K562 (cell line): ENCODE measurements at regions not wholly inside any gene's neighbourhood (a gene's known extent, or its start where the extent isn't known, plus 50 kb on each side); places are given as distances from the start of the nearest gene placed in this dataset.

ENCODE experiments used
- ATAC-seq: fragments of 200-7000 bp; cut with Tn5 transposase; 3 replicates; pipeline ENCODE4 v1.9.1; 2020; ENCODE audit warnings: moderate library complexity
- BruUV-seq: library from RNA; stranded (reverse); fragments of 400-500 nt; replicated peaks from 2 replicates; lab custom pipeline; 2021; lab: Mats Ljungman, UMichigan
- CTCF ChIA-PET: fragments of 300-600 bp; formaldehyde crosslinking; extraction: SDS; loops from one replicate; lab custom pipeline; 2021; ENCODE audit warnings: low intra/inter-chr PET ratio; lab: Yijun Ruan, JAX
- POLR2A ChIA-PET: fragments of 300-600, 350-650 bp; sonication (Branson Sonifier 250); formaldehyde crosslinking; extraction: SDS; loops from one replicate; lab custom pipeline; 2021; ENCODE audit warnings: antibody characterized with exemption, inconsistent platforms; lab: Yijun Ruan, JAX
- DNase-seq, 4 experiments: peaks; one replicate each; pipeline versions ENCODE4 v3.0.0 to v3.0.0-alpha.2; 2011 to 2018; ENCODE audit warnings: low spot score in 3 of 4, mixed read lengths in 3 of 4; ENCODE audit errors: extremely low read depth in 1 of 4
- FAIRE-seq: peaks from 2 replicates; lab custom pipeline; 2011; peaks lifted over from hg19 to GRCh38; lab: Jason Lieb, UNC
- H2AFZ ChIP-seq: 2 replicates; pipeline ENCODE4 v1.6.0; 2011; ENCODE audit warnings: low read depth, low read length, control low read depth, inconsistent platforms
- H3K27ac ChIP-seq: fragments of 200-600 bp; 3 replicates; pipeline ENCODE4 v1.8.0; 2011; ENCODE audit warnings: low read depth, mild to moderate bottlenecking, control low read depth, inconsistent platforms, low read length, moderate library complexity, mixed read lengths; ENCODE audit errors: extremely low read depth
- H3K27me3 ChIP-seq, 2 experiments: fragments of 300-600 bp in 1 of 2; 2 replicates in 1 of 2; 3 replicates in 1 of 2; pipeline versions ENCODE4 v1.6.0 to v1.8.0; 2011; ENCODE audit warnings: inconsistent platforms in 2 of 2, low read length in 2 of 2, mild to moderate bottlenecking in 1 of 2, mixed read lengths in 1 of 2, moderate library complexity in 1 of 2; ENCODE audit not compliant: control insufficient read depth in 2 of 2, insufficient read depth in 2 of 2
- H3K36me3 ChIP-seq: fragments of 300-600 bp; 3 replicates; pipeline ENCODE4 v1.8.0; 2011; ENCODE audit warnings: mild to moderate bottlenecking, low read length, inconsistent platforms; ENCODE audit not compliant: control insufficient read depth, insufficient read depth
- H3K4me1 ChIP-seq, 2 experiments: fragments of 200-600 bp in 1 of 2; replicated peaks in 1 of 2; 2 replicates in 1 of 2; 3 replicates in 1 of 2; pipeline versions ENCODE4 v1.5.1 to v1.8.0; 2011; ENCODE audit warnings: inconsistent platforms in 2 of 2, low read length in 2 of 2, mild to moderate bottlenecking in 1 of 2, mixed read lengths in 1 of 2, moderate library complexity in 1 of 2; ENCODE audit not compliant: control insufficient read depth in 2 of 2, insufficient read depth in 2 of 2
- H3K4me2 ChIP-seq: 2 replicates; pipeline ENCODE4 v1.6.1; 2011; ENCODE audit warnings: low read length, control low read depth, inconsistent platforms, mixed read lengths; ENCODE audit not compliant: insufficient read depth
- H3K4me3 ChIP-seq: fragments of 200-600 bp; sonication (generic), shearing (Covaris generic); 2 replicates; pipeline ENCODE4 v1.5.1; 2016; ENCODE audit warnings: control low read depth, inconsistent platforms
- H3K79me2 ChIP-seq: fragments of 200-600 bp; 3 replicates; pipeline ENCODE4 v1.8.0; 2011; ENCODE audit warnings: low read length, inconsistent platforms; ENCODE audit not compliant: control insufficient read depth, insufficient read depth
- H3K9ac ChIP-seq, 2 experiments: 2 replicates each; pipeline versions ENCODE4 v1.6.0 to v1.6.1; 2011; ENCODE audit warnings: low read depth in 2 of 2, low read length in 2 of 2, control low read depth in 1 of 2, inconsistent platforms in 1 of 2, mild to moderate bottlenecking in 1 of 2, mixed read lengths in 1 of 2; ENCODE audit not compliant: insufficient read depth in 1 of 2
- H3K9me1 ChIP-seq: one replicate; pipeline ENCODE4 v1.6.0; 2011; ENCODE audit warnings: inconsistent platforms, mild to moderate bottlenecking, low read length, moderate library complexity; ENCODE audit not compliant: control insufficient read depth, insufficient read depth
- H3K9me3 ChIP-seq: replicated peaks from 2 replicates; pipeline ENCODE4 v1.5.1; 2011; ENCODE audit warnings: low read depth, low read length, inconsistent platforms; ENCODE audit not compliant: control insufficient read depth, insufficient read depth
- H4K20me1 ChIP-seq: replicated peaks from 2 replicates; pipeline ENCODE4 v1.6.1; 2011; ENCODE audit warnings: low read length, inconsistent platforms, mixed read lengths; ENCODE audit not compliant: control insufficient read depth, insufficient read depth
- CC2D1A ChIP-seq: fragments of 450-650 bp; IDR thresholded peaks from 2 replicates; pipeline ENCODE4 v1.6.1; 2017; ENCODE audit warnings: mild to moderate bottlenecking
- ELF2 ChIP-seq: fragments of 250-450 bp; sonication (Bioruptor Pico); IDR thresholded peaks from 2 replicates; pipeline ENCODE4 v1.5.0; 2021; ENCODE audit warnings: mild to moderate bottlenecking
- EWSR1 ChIP-seq: fragments of 450-650 bp; IDR thresholded peaks from 2 replicates; pipeline ENCODE4 v1.6.1; 2018; ENCODE audit warnings: borderline replicate concordance, mild to moderate bottlenecking, low read depth, moderate library complexity; ENCODE audit not compliant: partially characterized antibody
- HCFC1 ChIP-seq: IDR thresholded peaks from 2 replicates; pipeline ENCODE4 v1.6.1; 2012; ENCODE audit warnings: low read depth, low read length, improper control_type of control experiment
- L3MBTL2 ChIP-seq: fragments of 450-650 bp; IDR thresholded peaks from 2 replicates; pipeline ENCODE4 v1.6.1; 2016; ENCODE audit warnings: mild to moderate bottlenecking, moderate library complexity
- RBM14 ChIP-seq: fragments of 200-400 bp; formaldehyde crosslinking; IDR thresholded peaks from 2 replicates; pipeline ENCODE4 v1.6.1; 2018; ENCODE audit warnings: low read depth, mild to moderate bottlenecking, low read length, moderate library complexity, borderline replicate concordance; ENCODE audit not compliant: insufficient read depth
- TOE1 ChIP-seq, 2 experiments: fragments of 450-650 bp in 1 of 2; sonication (generic) in 1 of 2; formaldehyde crosslinking in 1 of 2; IDR thresholded peaks; 2 replicates each; pipeline versions ENCODE4 v1.7.1 to v1.8.0; 2016 to 2022; ENCODE audit warnings: borderline replicate concordance in 2 of 2, mild to moderate bottlenecking in 2 of 2, antibody characterized with exemption in 1 of 2, inconsistent platforms in 1 of 2, low read depth in 1 of 2, missing genetic modification reagents in 1 of 2, moderate library complexity in 1 of 2
- ZNF217 ChIP-seq: sonication (generic); formaldehyde crosslinking; IDR thresholded peaks from 2 replicates; pipeline ENCODE4 v1.8.0; 2022; ENCODE audit warnings: mild to moderate bottlenecking, missing genetic modification reagents
- ZNF512 ChIP-seq: IDR thresholded peaks from 2 replicates; pipeline ENCODE4 v1.6.1; 2016; ENCODE audit warnings: missing genetic modification characterization, missing compliant biosample characterization
- WGBS: fragments of 100-300 bp; shearing (Covaris generic); methylation state at CpG from one replicate; pipeline ENCODE4 v1.1.6; 2016; ENCODE audit warnings: low coverage, mixed read lengths; ENCODE audit not compliant: insufficient coverage; ENCODE audit errors: missing lambda C conversion rate; 5-methylcytosine and 5-hydroxymethylcytosine counted together
- in situ Hi-C: fragments of 300-500 bp; cut with MboI; formaldehyde crosslinking; loops from 4 replicates; pipeline ENCODE4 v1.15.0; 2018; ENCODE audit warnings: inconsistent platforms, mixed read lengths
- intact Hi-C: fragments of 100-400 bp; cut with micrococcal nuclease; formaldehyde crosslinking; loops from 2 replicates; pipeline ENCODE4 v1.14.2; 2022
- TF ChIP-seq, protein P1 (sequence below), 2 experiments: fragments of 450-650 bp in 1 of 2; sonication (generic) in 1 of 2; formaldehyde crosslinking in 1 of 2; IDR thresholded peaks in 1 of 2; conservative IDR thresholded peaks in 1 of 2; 2 replicates each; pipeline versions ENCODE4 v1.6.1 to v1.8.1; 2016 to 2023; ENCODE audit warnings: mild to moderate bottlenecking in 2 of 2, moderate library complexity in 2 of 2, inconsistent platforms in 1 of 2, missing genetic modification reagents in 1 of 2
- TF ChIP-seq, protein P2 (sequence below), 2 experiments: IDR thresholded peaks in 1 of 2; conservative IDR thresholded peaks in 1 of 2; 2 replicates each; pipeline ENCODE4 v1.6.1; 2016; ENCODE audit warnings: low read depth in 2 of 2, mild to moderate bottlenecking in 1 of 2, missing compliant biosample characterization in 1 of 2, missing genetic modification characterization in 1 of 2, moderate library complexity in 1 of 2

GRCh38 chr16:76796978-76797377, 394.0 kb upstream of the MON1B start:
- no peak overlapping the region for H3K4me3 ChIP-seq
- no peak for DNase-seq
- BruUV-seq, result no TSS peak
- in situ Hi-C loops, result no loop called here
- H3K9me1 ChIP-seq, result no peaks in the 10 kb centered on the region
- H3K79me2 ChIP-seq, result no peaks in the 10 kb centered on the region; the same call in 2 of the 3 replicates
- H3K4me2 ChIP-seq, result no peak overlapping the region
- CTCF ChIA-PET, result no interaction called here
- no peaks in the 10 kb centered on the region for H3K4me1 ChIP-seq
- intact Hi-C loops, result no loop called here
- no peaks in the 10 kb centered on the region for H3K36me3 ChIP-seq
- no peak for FAIRE-seq
- POLR2A ChIA-PET, result no interaction called here
- H4K20me1 ChIP-seq, result no peaks in the 10 kb centered on the region
- no peak overlapping the region for H3K27ac ChIP-seq
- no peak overlapping the region for H3K9ac ChIP-seq
- TF ChIP-seq ELF2 (no peak), HCFC1 (no peak), ZNF512 (tag) (no peak), L3MBTL2 (no peak), ZNF217 (CRISPR knock-in tag) (no peak), TOE1 (IDR thresholded peaks at IDR 0.05; ENCODE audit: borderline replicate concordance) (no peak), TOE1 (CRISPR knock-in tag; IDR thresholded peaks at IDR 0.05; ENCODE audit: borderline replicate concordance, low read depth) (no peak), CC2D1A (no peak), EWSR1 (no peak), RBM14 (no peak)
- TF ChIP-seq, protein P1, sequence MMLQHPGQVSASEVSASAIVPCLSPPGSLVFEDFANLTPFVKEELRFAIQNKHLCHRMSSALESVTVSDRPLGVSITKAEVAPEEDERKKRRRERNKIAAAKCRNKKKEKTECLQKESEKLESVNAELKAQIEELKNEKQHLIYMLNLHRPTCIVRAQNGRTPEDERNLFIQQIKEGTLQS (IDR thresholded peaks at IDR 0.05), result no peak
- TF ChIP-seq, protein P1 (CRISPR knock-in tag; conservative IDR thresholded peaks at IDR 0.05), result no peak
- TF ChIP-seq, protein P2, sequence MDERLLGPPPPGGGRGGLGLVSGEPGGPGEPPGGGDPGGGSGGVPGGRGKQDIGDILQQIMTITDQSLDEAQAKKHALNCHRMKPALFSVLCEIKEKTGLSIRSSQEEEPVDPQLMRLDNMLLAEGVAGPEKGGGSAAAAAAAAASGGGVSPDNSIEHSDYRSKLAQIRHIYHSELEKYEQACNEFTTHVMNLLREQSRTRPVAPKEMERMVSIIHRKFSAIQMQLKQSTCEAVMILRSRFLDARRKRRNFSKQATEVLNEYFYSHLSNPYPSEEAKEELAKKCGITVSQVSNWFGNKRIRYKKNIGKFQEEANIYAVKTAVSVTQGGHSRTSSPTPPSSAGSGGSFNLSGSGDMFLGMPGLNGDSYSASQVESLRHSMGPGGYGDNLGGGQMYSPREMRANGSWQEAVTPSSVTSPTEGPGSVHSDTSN (CRISPR knock-in tag; IDR thresholded peaks at IDR 0.05; ENCODE audit: low read depth), result no peak
- TF ChIP-seq, protein P2 (tag; conservative IDR thresholded peaks at IDR 0.05; ENCODE audit: low read depth), result no peak
- H3K9me3 ChIP-seq, result no peaks in the 10 kb centered on the region
- 0% methylated on average over 1 of the region's 1 CpG for WGBS
- no peak overlapping the region for H2AFZ ChIP-seq
- no peaks in the 10 kb centered on the region for H3K27me3 ChIP-seq
- no peak for ATAC-seq
